ENCODE measurements at regions not wholly inside any gene's neighbourhood (a gene's known extent, or its start where the extent isn't known, plus 50 kb on each side); places are given as distances from the start of the nearest gene placed in this dataset.

DNA sequence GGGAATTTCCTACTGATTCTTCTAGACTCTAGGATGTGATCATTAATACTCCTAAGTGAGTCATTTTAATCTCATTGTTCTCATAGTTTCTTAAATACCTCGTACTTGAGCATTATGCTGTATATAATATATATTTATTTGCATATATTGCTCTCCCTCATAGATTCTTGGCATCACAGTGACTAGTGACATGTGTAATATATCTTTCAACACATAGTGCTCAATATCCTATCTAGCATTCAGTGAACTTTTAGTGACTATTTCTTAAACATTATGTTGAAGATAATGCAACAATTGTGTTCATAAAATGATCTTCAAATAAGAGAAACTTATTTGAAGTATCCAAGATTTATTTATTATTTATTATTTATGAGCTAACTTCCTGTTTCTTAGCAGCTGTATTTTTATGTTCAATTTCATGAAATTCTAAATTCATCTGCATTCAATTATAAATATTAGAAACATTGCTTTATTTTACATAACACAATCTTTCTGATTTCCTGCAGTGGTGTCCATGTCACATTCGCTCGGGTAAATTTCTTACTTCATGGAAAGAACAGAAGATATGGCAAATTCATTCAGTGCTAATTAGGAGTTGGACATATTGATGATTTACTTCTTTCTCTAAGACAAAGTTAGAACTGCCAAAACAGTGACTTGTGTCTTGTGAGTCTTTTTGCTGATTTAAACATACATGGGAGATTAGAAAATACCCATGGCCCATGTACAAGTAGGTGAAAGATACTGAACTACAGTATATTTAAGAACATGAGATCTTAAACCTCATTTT lies 1095.5 kb upstream of the IGFBP7 start:
- no peak for DNase-seq (ENCODE audit: low read depth)

DNA sequence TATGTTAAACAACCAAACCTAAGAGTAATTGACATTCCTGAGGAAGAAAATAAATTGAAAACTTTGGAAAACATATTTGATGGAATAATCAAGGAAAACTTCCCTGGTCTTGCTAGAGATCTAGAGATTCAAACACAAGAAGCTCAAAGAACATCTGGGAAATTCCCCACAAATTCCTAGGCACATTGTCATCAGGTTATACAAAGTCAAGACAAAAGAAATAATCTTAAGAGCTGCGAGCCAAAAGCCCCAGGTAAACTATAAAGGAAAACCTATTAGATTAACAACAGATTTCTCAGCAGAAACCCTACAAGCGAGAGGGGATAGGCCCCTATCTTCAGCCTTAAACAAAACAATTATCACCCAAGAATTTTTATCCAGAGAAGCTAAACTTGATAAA lies 1082.0 kb upstream of the IGFBP7 start:
- DNase-seq (ENCODE audit: low read depth), result no peak

DNA sequence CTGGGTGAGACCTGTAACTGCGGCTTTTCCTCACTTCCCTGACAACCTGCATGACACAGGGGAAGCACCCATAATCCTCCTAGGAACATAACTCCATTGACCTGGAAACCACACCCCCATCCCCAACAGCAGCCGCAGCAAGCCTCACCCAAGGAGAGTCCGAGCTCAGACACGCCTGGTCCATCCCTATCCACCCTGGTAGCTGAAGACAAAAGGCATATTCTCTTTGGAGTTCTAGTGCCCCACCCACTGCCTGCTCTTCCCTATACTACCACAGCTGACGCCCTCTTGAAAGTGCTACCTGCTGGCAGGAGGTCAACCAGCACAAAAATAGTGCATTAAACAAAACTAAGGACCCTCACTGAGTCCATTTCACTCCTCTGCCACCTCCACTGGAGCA lies 1080.9 kb upstream of the IGFBP7 start:
- DNase-seq (ENCODE audit: low read depth), result no peak

DNA sequence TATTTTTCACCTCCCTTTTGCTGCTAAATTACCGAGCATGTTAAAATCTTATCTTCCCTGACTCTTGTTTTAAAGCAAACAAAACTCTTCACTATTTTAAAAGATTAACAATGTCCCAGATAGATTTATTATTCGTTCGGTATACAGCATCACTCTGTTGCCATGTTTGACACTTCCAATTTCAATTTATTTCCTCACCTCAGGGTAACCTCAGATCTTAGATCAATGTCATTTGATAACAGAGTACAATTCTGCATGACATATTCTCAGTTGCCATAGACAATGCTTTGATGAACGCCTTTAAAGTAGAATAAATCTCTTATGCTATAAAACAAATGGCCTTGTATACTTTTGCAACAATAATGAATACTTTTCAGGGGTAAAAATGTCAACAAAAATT lies 1078.1 kb upstream of the IGFBP7 start:
- DNase-seq (ENCODE audit: low read depth), result no peak

DNA sequence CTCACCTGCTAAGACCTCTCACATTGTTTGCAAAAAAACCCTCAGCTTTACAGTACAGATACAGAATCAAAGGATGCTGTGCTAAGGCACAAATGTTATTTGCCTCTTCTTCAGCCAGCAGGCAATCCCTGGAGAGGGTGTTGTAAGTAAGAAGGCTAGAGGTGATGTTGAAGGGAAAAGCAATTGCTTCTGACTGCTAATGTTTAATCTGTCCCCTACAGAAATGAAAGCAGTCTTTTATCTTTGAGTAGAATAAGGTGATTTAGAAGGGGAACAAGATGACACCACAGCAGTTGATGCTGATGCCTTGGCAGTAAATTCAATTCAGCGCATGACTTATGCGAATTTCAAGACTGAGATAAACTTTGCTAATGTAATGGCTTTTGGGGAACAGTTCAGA lies 1064.8 kb upstream of the IGFBP7 start:
- no peak for DNase-seq (ENCODE audit: low read depth)

DNA sequence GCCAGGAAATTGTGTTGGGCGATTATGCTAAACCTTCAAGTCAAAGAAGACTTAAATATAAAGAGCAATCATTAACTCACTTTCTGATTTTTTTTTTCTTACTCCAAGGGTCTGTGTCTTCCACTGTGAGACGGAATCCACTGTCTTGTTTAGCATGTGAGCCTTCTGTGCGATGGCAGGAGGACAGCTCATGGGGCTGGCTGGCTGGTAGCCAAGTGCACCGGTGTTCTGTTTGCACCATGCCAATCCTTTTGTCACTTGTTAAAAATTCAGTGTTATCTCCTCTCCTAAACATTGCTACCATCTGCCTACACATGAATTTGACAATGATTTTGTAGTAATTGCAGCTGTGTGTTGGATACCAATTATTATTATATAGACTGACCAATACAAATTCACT lies 1056.3 kb upstream of the IGFBP7 start:
- DNase-seq (ENCODE audit: low read depth), result no peak

DNA sequence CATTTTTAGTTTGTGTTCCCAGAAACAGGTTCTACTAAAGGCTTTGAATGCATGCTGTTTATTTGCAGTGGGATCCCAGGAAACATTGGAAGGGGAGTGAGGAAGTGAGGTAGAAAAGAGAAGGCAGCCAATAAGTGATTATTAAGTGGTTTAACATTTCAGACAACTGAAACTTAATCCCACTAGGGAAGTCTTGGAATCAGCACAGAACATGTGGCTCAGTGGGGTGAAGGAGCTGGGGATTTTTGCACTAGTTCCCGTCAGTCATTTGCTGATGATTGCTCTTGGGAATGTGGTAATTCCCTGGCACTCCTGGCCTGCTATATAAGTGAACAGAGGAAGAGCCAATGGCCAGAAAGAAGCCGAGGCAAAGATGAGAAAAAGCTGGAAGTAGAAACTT lies 1053.0 kb upstream of the IGFBP7 start:
- DNase-seq (ENCODE audit: low read depth), result no peak

DNA sequence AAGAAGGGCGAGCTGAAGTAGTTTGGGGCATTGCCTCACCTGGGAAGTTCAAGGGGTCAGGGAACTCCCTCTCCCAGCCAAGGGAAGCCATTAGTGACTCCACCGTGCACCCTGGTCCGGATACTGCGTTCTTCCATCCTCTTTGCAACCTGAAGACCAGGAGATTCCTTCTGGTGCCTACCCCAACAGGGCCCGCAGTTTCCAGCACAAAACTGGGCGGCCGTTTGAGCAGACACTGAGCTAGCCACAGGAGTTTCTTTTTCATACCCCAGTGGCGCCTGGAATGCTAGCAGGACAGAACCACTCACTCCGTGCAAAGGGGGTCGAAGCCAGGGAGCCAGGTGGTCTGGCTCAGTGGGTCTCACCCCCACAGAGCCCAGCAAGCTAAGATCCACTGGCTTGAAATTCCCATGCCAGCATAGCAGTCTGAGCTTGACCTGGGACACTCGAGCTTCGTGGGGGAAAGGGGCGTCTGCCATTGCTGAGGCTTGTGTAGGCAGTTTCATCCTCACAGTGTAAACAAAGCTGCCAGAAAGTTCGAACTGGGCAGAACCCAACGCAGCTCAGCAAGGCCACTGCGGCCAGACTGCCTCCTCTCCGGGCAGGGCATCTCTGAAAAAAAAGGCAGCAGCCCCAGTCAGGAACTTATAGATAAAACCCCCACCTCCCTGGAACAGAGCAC lies 1039.4 kb upstream of the IGFBP7 start:
- DNase-seq (ENCODE audit: low read depth), result no peak

DNA sequence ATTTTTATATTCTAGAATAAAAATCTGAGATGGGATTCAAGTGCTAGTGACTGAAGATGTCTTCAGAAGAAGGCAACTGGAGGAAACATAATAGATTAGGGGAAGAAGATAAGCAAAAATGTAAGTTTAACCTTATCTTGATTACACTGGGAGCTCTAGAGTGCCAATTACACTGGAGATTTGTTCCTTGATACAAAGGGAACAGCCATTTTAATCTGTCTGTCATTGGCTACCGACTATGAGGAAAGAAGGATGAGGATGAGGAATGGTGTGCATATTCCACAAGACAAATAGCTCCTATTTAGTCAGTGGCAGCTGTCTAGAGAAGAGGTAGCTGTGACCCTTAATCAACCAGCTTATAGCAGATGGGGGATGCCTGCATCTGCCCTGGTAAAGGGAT lies 1034.5 kb upstream of the IGFBP7 start:
- no peak for DNase-seq (ENCODE audit: low read depth)

DNA sequence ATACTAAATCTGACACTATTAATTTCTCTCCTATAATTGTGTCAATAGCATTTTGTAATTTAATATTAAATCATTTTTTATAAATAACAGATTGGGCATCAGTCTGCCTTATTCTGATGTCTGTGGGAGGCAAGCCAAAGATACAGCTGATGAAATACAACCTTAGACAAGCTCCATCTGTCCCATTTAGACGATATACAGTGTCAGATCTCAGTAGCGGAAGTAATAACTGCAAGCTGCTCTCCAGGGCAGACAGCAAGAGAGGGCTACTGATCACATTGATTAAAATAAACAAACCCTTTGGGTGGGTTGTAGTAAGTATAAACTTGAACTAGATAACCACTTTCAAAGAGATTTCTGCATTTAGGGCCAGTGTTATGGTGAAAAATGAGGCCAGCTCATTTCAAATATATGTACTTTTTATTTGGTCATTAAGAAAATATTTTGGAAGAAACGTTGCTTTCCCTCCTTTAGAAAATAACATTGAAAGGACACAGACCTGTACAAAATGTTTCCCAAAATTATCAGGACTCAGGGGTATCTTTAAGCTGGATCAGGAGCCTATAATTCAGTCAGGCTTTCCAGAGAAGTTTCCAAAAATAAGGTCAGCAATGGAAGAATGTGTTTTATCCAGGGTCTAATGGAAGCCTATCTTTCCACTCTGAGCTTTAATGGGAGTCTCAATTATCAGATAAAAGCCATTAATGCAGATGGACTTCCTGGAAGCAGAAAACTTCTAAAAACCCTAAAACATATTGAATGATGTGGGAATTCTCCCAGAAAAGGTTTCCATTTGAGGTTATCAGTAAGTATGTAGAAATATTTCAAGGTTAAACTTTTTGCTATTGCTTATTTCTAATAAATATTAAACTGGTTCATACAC lies 1028.8 kb upstream of the IGFBP7 start:
- no peak for DNase-seq (ENCODE audit: low read depth)

DNA sequence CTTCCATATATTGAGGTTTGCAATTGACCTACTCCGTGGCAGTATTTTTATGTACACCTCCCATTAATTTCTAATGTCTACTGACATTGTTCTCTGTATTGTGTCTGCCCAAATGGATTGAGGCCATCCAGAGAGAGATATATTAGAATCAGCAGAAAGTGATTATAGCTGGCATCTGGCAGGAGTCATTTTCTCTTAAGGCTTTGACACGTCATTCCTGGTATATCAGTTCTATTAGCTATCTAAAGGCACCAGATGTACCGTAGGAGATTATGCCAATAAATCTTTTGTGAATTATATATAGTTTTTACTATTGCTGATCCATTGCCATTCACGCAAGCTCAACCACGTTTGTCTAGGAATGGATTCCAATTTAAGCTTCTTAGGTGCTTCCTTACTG lies 1026.4 kb upstream of the IGFBP7 start:
- no peak for DNase-seq (ENCODE audit: low read depth)

DNA sequence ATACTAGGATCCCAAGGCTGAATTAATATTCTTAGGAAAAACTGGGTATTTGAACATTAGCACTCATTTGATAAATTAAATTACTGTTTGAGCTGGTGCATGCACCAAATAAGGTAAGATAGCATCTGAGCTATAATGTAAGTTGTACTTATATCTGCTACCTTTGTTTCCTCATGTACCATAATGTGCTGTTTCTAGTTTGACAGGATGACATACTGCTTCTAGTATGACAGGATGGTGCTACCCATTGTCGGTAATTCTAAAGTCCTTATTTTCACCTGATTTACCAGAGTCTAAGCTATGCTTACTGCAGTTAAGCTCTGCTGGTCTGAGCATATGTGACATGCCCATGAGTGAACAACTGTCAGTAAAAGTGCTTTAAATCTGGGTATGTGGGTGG lies 1017.5 kb upstream of the IGFBP7 start:
- DNase-seq (ENCODE audit: low read depth), result no peak

DNA sequence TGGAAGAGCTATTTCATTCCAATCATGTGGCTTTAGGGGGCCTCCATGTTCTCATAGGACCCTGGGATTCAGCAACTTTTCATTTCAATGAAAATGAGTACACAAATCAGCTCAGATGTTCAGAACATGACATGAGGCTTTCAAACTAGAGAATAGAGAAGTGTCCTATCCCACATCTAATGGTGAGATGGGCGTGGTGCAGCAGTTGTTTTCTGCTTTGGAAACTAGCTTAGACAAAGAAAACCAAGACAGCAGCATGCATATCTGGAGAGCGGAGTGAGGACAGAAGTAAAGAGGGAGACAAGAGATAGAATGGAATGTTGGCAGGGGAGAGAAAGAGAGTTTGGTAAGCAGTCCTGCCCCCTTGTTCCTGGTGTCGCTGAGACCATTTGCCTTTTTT lies 1009.1 kb upstream of the IGFBP7 start:
- no peak for DNase-seq (ENCODE audit: low read depth)

DNA sequence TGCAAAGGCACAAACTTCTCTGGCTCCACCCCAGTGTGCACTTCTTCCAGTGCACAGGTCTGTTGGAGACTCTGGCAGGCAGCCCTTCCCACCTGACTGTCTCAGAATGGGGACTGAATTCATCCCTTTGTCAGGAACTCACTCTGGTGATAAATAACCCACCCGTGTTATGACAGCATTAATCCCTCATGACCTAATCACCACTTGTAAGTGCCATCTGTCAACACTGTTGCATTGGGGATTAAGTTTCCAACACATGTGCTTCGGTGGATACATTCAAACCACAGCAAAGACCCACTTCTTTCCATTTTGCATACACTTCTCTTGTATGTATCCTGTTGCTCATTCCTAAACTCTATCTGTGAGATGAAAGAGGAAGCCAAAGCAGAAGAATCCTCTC lies 1002.9 kb upstream of the IGFBP7 start:
- DNase-seq (ENCODE audit: low read depth), result no peak

DNA sequence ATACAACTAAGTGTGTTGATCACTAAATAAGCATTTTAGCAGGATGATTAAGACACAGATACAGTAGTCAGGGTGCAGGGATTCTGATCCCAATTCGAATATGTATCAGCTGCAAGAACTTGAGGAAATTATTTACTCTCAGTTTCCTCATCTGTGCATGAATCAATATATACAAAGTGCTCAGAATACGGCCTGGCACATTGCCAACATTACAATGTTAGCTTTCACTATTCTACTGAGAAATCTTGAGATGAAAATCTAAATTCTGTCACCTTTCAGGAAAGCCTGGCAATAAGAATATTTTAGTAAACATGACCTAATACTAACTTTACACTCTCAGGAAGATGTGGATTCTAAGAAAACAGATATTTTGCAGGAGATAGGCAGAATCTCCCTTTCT lies 1001.6 kb upstream of the IGFBP7 start:
- DNase-seq (ENCODE audit: low read depth), result no peak

DNA sequence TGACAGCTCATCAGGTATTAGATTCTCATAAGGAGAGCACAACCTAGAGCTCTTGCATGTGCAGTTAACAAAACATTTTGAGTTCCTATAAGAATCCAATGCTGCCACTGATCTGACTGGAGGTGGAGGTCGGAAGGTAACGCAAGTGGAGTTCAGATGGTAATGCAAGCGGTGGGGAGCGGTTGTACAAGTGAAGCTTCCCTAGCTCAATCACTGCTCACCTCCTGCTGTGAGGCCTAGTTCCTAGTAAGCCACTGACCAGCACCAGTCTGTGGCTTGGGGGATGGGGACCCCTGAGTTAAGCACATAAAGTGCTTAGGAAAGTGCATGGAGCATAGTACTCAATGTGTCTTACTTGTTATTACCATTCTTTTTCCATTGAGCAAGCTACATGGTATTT lies 983.2 kb upstream of the IGFBP7 start:
- no peak for DNase-seq (ENCODE audit: low read depth)

DNA sequence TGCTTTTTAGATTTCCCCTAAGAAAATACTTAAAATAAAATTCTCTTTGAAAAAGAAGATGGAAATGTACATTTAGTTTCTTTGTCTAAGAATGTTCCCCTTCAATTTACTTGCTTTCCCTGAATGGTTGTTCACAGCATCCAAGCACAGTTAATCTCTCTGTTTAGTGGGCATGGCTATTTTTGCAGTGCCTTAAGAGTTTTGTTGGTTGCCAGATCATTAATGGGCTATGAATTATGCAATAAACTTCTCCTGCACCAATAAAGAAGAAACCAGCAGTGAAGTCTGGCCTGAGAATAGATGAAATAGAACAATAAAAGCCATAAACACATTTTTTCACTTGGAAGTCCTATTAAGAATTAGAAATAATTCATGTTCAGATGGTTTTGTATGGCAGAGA lies 980.4 kb upstream of the IGFBP7 start:
- no peak for DNase-seq (ENCODE audit: low read depth)

DNA sequence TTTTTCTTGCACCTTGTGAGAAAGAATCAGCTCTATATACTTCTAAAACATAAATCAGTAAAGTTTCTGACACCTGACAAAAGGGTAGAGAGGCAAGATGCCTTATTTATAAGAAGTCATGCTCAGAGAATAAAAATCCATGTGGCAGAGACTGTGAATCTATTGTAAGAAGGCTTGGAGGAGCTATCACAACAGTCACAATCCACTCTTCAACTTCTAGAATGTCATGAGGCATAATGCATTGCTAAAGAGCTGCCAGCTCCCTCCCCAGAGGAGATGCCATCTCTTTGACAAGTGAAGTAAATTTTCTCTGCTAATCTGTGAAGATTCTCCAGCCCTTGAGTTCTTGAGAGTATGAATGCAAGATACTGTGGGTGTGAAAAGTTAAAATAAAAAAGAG lies 971.2 kb upstream of the IGFBP7 start:
- DNase-seq (ENCODE audit: low read depth), result no peak

DNA sequence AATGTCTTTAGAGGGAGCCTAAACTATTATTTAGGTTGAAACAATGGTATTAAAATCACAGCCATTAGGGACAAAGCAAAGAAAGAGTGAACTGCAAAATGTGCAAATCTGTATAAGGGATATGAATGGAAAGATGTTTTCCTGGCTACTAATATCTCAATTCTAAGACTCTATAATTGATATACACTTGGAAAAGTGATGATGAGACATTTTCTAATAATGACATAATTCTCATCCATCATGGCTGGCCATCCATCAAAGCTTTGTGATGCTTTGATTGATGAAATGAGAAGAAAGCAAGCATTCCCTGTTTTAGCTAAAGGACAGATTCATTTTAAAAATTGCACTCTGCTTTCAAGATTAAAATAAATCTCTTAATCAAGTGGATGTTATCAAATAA lies 965.5 kb upstream of the IGFBP7 start:
- no peak for DNase-seq (ENCODE audit: low read depth)

DNA sequence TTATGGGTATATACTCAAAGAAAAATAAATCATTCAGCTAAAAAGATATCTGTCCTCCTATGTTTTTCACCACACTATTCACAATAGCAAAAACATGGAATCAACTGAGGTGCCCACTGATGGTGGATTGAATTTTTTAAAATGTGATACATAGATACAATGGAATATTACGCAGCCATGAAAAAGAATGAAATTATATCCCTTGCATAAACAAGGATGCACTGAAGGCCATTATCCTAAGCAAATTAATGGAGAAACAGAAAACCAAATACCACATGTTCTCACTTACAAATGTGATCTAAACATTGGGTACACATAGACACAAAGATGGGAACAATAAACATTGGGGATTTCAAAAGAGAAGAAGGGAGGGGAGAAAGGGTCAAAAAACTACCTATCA lies 964.2 kb upstream of the IGFBP7 start:
- DNase-seq (ENCODE audit: low read depth), result no peak

DNA sequence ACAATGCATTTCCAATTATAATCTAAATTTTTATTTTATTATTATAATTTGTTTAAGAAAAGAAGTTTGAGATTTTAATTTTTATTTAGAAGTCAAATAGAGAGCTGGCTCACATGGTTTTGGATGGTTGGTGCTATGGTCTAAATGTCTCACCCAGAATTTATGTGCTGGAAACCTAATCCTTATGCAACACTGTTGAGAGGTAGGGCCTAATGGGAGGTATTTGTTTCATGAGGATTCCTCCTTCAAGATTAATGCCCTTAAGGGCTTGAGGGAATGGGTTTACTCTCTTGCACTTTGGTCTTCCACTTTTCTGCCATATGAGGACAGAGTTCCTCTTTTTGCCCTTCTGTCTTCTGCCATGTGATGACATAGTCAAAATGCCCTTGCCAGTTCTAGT lies 960.5 kb upstream of the IGFBP7 start:
- DNase-seq (ENCODE audit: low read depth), result no peak

DNA sequence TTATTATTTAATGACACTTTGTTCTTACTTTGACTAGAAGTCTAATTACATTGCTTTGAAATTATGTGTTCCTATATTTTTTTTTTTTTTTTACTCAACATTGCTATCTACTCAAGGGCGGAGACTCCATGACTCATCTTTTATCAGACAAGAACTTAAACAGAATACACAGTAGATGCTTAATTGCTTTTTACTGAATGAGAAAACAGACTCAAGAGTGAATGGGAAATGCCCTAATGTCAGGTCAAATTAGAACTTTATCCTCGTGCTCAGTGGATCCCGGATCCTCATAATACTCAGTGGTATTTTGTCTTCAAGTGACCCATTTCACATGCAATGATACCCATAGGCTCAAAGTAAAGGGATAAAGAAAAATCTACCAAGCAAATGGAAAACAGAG lies 954.5 kb upstream of the IGFBP7 start:
- no peak for DNase-seq (ENCODE audit: low read depth)

All from activated T-helper 9 cell treated with anti-CD3 and anti-CD28 coated beads, Interleukin-2, amount 50 U/mL, for 16 hours (primary cell).